ENCODE measurements at regions not wholly inside any gene's neighbourhood (a gene's known extent, or its start where the extent isn't known, plus 50 kb on each side); places are given as distances from the start of the nearest gene placed in this dataset.
"Not testable (repeated sequence)": the region's sequence is repeated elsewhere in the genome, so short reads cannot be mapped to it uniquely, and the experiment has no call there.

GRCh38 chr16:17568239-17568638, 97.5 kb upstream of the XYLT1 start:
- DNase-seq = no peak

GRCh38 chr16:17567455-17567854, 96.7 kb upstream of the XYLT1 start:
- no peak for DNase-seq

- no peak for DNase-seq
These were observed 96.1 kb upstream of the XYLT1 start for GRCh38 chr16:17566656-17567450.

GRCh38 chr16:17566075-17566474, 95.3 kb upstream of the XYLT1 start:
- DNase-seq = no peak

GRCh38 chr16:17565605-17566004, 94.8 kb upstream of the XYLT1 start:
- DNase-seq = no peak

GRCh38 chr16:17564856-17565255, 94.1 kb upstream of the XYLT1 start:
- DNase-seq = no peak

- no peak for DNase-seq
These were observed 92.7 kb upstream of the XYLT1 start for GRCh38 chr16:17563323-17564091.

GRCh38 chr16:17561056-17561455, 90.3 kb upstream of the XYLT1 start:
- DNase-seq = no peak

- DNase-seq = no peak
These were observed 89.8 kb upstream of the XYLT1 start for GRCh38 chr16:17560548-17560947.

GRCh38 chr16:17559394-17559793, 88.6 kb upstream of the XYLT1 start:
- no peak for DNase-seq

- no peak for DNase-seq
These were observed 87.2 kb upstream of the XYLT1 start for GRCh38 chr16:17557949-17558348.

- no peak for DNase-seq
These were observed 86.7 kb upstream of the XYLT1 start for GRCh38 chr16:17557480-17557879.

- peak; percentile 19 for DNase-seq
These were observed 85.7 kb upstream of the XYLT1 start for GRCh38 chr16:17556276-17557052.

- no peak for DNase-seq
These were observed 84.4 kb upstream of the XYLT1 start for GRCh38 chr16:17555176-17555575.

GRCh38 chr16:17552351-17552750, 81.6 kb upstream of the XYLT1 start:
- no peak for DNase-seq

GRCh38 chr16:17551682-17552081, 80.9 kb upstream of the XYLT1 start:
- DNase-seq = not testable (repeated sequence)

GRCh38 chr16:17548825-17549224, 78.1 kb upstream of the XYLT1 start:
- DNase-seq = no peak

GRCh38 chr16:17544785-17545184, 74.0 kb upstream of the XYLT1 start:
- DNase-seq = no peak

GRCh38 chr16:17544304-17544703, 73.5 kb upstream of the XYLT1 start:
- DNase-seq = no peak

- DNase-seq = no peak
These were observed 72.3 kb upstream of the XYLT1 start for GRCh38 chr16:17543073-17543472.

GRCh38 chr16:17541324-17541723, 70.6 kb upstream of the XYLT1 start:
- no peak for DNase-seq

- DNase-seq = no peak
These were observed 68.2 kb upstream of the XYLT1 start for GRCh38 chr16:17538927-17539326.

- no peak for DNase-seq
These were observed 61.7 kb upstream of the XYLT1 start for GRCh38 chr16:17532338-17532995.
